Motor neuron (in vitro differentiated cells): ENCODE measurements at regions not wholly inside any gene's neighbourhood (a gene's known extent, or its start where the extent isn't known, plus 50 kb on each side); places are given as distances from the start of the nearest gene placed in this dataset.
A peak's percentile ranks its signal among the peaks of the same experiment; 100 is the strongest.
"Not testable (repeated sequence)": the region's sequence is repeated elsewhere in the genome, so short reads cannot be mapped to it uniquely, and the experiment has no call there.

ENCODE experiments used
- ATAC-seq, 8 experiments: fragments of 200-7000 bp; cut with Tn5 transposase; replicated peaks in 6 of 8; 2 replicates each; pipeline ENCODE4 v1.8.0; 2021; ENCODE audit warnings: mild to moderate bottlenecking in 8 of 8, moderate library complexity in 8 of 8
- H3K27ac ChIP-seq, 2 donors: fragments of 250-450 bp; sonication (Bioruptor Pico); 2 replicates each; pipeline ENCODE4 v1.9.0; 2021; ENCODE audit warnings: antibody characterized with exemption in 2 of 2, mild to moderate bottlenecking in 2 of 2, moderate library complexity in 1 of 2
- H3K4me1 ChIP-seq, 2 donors: fragments of 250-450 bp; sonication (Bioruptor Pico); replicated peaks in 1 of 2; 2 replicates each; pipeline ENCODE4 v1.6.1; 2021; ENCODE audit warnings: antibody characterized with exemption in 2 of 2, mild to moderate bottlenecking in 2 of 2, moderate library complexity in 1 of 2
- H3K4me3 ChIP-seq, 5 donors: fragments of 250-450 bp; sonication (Bioruptor Pico); 2 replicates each; pipeline ENCODE4 v1.9.0; 2021; ENCODE audit warnings: antibody characterized with exemption in 5 of 5, mild to moderate bottlenecking in 5 of 5, moderate library complexity in 4 of 5
- WGBS, 10 experiments: fragments of 450-650 bp; shearing (Covaris generic); methylation state at CpG; one replicate each; pipeline ENCODE4 v1.0.0; 2022; 5-methylcytosine and 5-hydroxymethylcytosine counted together
- in situ Hi-C, 9 experiments: fragments of 400-800 bp; cut with MboI; loops; one replicate each; pipeline ENCODE4 v1.15.0; 2021; ENCODE audit warnings: low sequenced_read_pairs in 9 of 9, low pct_unique_long_range_greater_than_20kb in 2 of 9; ENCODE audit not compliant: unreplicated experiment in 9 of 9

DNA sequence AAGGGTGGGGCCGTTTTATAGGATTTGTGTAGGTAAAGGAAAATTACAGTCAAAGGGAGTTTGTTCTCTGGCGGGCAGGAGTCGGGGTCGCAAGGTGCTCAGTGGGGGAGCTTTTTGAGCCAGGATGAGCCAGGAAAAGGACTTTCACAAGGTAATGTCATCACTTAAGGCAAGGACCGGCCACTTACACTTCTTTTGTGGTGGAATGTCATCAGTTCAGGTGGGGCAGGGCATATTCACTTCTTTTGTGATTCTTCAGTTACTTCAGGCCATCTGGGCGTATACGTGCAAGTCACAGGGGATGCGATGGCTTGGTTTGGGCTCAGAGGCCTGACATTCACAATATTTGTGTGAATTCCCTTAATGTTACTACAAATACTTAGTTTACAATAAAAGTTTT lies 88.2 kb upstream of the MAP3K7 start:
- WGBS, 10 experiments, result 0 to 100% (median 63%) methylated on average over 1 to 4 of the region's 8 CpGs; no CpG with 5 or more reads in 4 of the 10 experiments
- ATAC-seq, H3K27ac ChIP-seq, H3K4me3 ChIP-seq, in situ Hi-C loops: not testable (repeated sequence)
- peaks cover 0 to 11% of the 10 kb centered on the region in 2 donors for H3K4me1 ChIP-seq

DNA sequence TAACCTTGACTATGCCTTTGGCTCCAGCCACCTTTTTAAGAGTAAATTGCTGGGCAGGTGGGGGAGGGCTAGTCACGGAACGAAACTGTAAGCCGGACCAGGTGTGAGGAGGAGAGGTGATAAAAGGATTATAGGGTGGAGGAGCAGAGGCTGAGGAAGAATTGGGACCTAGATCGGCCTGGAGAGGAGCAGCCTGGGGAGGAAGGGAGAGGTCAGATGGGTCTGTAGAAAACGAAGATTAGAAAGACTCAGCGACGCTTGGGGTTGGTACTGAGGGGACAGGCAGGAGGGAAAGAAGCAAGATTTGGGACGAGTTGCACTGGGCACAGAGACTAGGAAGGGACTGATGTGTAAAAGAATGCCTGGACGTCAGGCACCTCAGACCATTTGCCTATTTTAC lies 87.2 kb upstream of the MAP3K7 start:
- H3K27ac ChIP-seq, ATAC-seq, in situ Hi-C loops, H3K4me3 ChIP-seq: not testable (repeated sequence)
- WGBS, 10 experiments, result 0 to 94% (median 69%) methylated on average over 1 to 6 of the region's 9 CpGs; no CpG with 5 or more reads in 4 of the 10 experiments
- peaks cover 0 to 11% of the 10 kb centered on the region in 2 donors for H3K4me1 ChIP-seq

DNA sequence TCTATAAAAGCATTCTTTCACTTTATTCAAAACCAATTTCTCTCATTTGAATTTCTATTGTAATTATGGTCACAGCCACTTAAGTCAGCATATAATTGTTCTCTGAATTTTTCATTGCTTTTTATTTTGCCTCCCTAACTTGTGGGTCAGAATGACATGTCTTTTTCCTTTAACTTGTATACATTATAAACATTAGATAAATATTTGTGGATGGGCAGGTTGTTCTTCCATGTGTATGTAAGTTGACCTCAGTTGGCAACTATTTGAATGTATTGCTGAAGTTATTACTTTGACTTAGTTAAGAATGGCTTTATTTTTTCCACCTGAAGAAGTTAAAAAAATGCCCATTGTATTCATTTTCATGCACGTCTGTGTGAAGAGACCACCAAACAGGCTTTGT lies 83.0 kb upstream of the MAP3K7 start:
- in situ Hi-C loops, result no loop called here
- WGBS, 10 experiments, result 20% methylated on average over 1 of the region's 1 CpG; no CpG with 5 or more reads in 9 of the 10 experiments
- no peak overlapping the region for H3K4me3 ChIP-seq
- no peak for ATAC-seq
- H3K27ac ChIP-seq, result no peak overlapping the region
- no peaks in the 10 kb centered on the region for H3K4me1 ChIP-seq

DNA sequence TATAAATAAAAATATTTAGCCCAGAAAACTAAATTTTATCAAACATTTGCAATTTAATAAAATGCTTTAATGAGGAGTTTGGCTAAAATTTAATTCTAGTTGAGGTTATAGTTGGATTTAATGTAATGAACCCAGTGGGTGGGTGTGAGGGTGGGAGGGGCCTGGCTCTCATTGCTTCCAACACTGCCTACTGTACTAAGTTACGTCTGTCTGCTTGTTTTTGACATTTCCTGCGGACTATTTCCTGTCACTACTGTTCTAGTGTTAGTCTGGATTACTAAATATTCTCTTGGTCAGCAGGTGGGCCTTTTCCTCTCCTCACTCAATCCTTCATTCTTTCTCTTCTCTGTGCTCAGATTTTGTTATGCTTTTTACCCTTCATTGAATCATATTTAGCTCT lies 82.5 kb upstream of the MAP3K7 start:
- WGBS, 10 experiments, result 0 to 100% (median 83%) methylated on average over 1 to 2 of the region's 2 CpGs; no CpG with 5 or more reads in 1 of the 10 experiments
- Histone ChIP-seq H3K27ac (no peak overlapping the region), H3K4me3 (no peak overlapping the region), H3K4me1 (no peaks in the 10 kb centered on the region)
- in situ Hi-C loops, result no loop called here
- no peak for ATAC-seq

DNA sequence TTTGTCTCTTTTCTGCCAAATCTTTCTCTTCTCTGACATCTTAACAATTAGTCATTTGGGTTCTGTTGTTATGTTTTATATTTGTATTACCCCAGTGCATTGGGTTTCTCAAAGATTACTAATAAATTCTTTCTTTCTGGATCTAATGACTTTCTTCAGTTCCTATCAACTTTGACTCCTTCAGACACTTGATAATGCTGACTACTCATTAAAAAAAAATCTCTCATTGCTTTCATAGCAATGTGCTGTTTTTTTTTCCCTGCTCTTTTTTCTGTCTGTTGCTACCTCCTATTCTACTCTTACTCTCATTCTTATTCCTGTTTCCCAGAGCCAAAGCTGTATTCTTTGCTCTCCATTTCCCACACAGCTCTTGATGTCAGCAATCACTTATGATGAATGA lies 81.3 kb upstream of the MAP3K7 start:
- in situ Hi-C loops, result no loop called here
- Histone ChIP-seq H3K4me1 (no peaks in the 10 kb centered on the region), H3K4me3 (no peak overlapping the region), H3K27ac (no peak overlapping the region)
- no peak for ATAC-seq

DNA sequence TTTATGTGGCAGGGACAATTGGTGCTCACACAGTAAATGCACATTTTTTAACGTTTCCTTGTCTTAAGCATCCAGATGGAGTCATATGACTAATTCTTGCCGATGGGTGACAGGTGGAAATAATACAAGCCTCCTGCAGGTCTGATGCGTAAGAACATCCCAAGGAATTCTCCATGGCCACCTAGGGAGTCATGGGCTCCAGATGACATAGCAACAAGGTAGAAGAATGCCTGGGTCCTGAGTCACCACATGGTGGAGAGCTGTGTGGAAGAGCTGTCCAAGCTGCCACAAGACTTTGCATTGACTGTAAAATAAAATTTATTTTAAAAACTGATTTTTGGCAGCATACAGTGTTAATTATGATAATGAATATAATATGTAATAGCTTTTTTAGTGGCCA lies 77.0 kb upstream of the MAP3K7 start:
- 0 to 94% (median 64%) methylated on average over 1 to 3 of the region's 3 CpGs; no CpG with 5 or more reads in 1 of the 10 experiments for WGBS, 10 experiments
- no peak for ATAC-seq
- in situ Hi-C loops, result no loop called here
- Histone ChIP-seq H3K27ac (no peak overlapping the region), H3K4me3 (no peak overlapping the region), H3K4me1 (no peaks in the 10 kb centered on the region)

DNA sequence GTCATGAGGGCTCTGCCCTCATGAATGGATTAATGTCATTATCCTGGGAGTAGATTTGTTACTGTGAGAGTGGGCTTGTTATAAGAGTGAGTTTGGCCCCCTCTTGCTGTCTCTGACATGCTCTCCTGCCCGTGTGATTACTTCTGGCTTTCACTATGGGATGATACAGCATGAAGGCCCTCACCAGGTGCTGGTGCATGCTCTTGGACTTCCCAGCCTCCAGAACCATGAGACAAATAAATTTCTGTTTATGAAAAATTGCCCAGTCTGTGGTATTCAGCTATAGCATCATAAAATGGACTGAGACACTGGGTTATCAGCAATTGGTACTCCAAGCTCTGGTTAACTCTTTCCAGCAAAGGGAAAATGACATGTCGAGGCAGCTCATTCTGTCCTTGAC lies 76.2 kb upstream of the MAP3K7 start:
- Histone ChIP-seq H3K4me1 (no peaks in the 10 kb centered on the region), H3K4me3 (no peak overlapping the region), H3K27ac (no peak overlapping the region)
- ATAC-seq, result no peak
- in situ Hi-C loops, result no loop called here
- 0 to 66% (median 0%) methylated on average over 1 to 2 of the region's 2 CpGs; no CpG with 5 or more reads in 7 of the 10 experiments for WGBS, 10 experiments

DNA sequence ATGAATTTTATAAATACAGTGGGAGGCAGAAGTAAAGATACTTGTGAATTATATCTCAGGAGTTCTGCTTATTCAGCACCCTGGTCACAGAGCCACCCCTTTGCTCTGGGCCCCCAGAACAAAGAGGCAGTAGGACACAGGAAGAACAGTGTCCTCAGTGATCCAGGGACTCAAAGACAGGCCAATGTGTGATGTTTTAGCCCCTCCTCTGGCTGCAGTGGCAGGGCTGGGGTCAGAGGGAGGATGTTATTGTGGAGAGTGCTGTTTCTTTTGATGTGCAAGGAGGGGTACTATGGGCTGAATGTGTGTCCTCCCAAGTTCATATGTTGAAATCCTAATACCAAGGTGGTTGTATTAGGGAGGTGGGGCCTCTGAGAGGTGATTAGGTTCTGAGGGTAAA lies 74.1 kb upstream of the MAP3K7 start:
- H3K27ac ChIP-seq, result no peak overlapping the region
- in situ Hi-C loops, result no loop called here
- H3K4me3 ChIP-seq, result no peak overlapping the region
- no peaks in the 10 kb centered on the region for H3K4me1 ChIP-seq
- ATAC-seq, result no peak

DNA sequence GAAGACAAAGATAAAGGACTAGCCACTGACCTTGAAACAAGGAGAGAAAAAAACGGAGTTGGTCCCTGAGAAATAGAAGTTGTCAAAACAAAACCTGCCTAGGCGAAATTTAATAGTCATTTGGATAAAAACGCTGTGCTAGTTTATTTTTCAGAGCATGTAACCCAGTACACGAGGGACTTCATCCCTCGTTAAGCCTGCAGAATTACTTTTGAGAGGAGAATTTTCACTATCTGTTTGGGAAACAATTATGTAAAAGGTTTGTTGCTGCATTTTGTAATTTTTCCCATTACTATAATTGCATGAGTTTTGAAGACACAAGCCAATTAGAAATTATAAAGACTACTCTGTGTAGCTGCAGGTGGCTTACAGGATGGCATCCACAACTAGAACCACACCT lies 71.6 kb upstream of the MAP3K7 start:
- no peak for ATAC-seq
- 9 to 91% (median 78%) methylated on average over 3 to 5 of the region's 5 CpGs for WGBS, 10 experiments
- Histone ChIP-seq H3K4me3 (no peak overlapping the region), H3K4me1 (no peaks in the 10 kb centered on the region), H3K27ac (no peak overlapping the region)
- in situ Hi-C loops, result no loop called here

DNA sequence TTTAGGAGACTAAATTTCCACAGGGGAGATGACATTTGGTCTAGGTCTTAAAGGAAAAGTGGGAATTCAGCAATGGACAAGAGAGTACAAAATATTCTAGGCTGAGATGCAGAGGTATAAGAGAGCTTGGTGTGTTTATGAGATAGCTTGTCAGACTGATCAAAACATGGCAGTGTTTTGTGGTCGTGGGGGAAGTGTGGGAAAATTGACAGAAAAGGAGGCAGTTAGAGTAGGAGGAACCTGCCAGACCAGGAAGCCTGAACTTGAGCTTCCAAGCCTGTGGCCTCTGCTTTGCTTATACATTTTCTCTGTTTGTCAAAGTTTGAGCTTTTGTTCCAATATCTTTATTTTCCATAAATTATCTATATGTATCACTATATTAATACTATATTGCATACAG lies 69.5 kb upstream of the MAP3K7 start:
- Histone ChIP-seq H3K27ac (no peak overlapping the region), H3K4me3 (no peak overlapping the region), H3K4me1 (peaks cover 0 to under 1% of the 10 kb centered on the region in 2 donors)
- in situ Hi-C loops, result no loop called here
- WGBS, 10 experiments, result 0 to 25% (median 0%) methylated on average over 1 of the region's 1 CpG; no CpG with 5 or more reads in 6 of the 10 experiments
- ATAC-seq, result no peak

DNA sequence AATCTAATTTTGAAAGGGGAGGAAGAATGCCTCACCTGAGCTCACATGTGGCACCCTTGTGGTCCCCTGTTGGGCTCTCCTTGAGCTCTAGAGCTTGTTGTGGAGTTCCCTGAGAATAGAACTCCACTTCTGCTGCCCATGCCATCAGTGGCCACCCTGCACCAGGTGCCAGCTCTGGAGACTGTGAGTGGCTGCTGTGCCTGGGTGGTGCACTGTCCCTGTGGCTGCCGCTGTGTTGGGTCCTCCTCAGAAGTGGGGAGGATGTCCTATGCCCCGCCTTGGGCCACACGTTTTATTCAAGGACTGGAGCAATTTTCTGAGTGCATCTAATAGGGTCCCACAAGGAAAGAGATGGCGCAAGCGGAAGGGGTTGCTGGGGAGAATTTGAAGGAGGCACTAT lies 67.9 kb upstream of the MAP3K7 start:
- in situ Hi-C loops, result no loop called here
- ATAC-seq, result no peak
- Histone ChIP-seq H3K4me3 (no peak overlapping the region), H3K27ac (no peak overlapping the region), H3K4me1 (peaks cover 0 to 12% of the 10 kb centered on the region in 2 donors)
- WGBS, 10 experiments, result 9 to 100% (median 65%) methylated on average over 1 to 5 of the region's 5 CpGs; no CpG with 5 or more reads in 3 of the 10 experiments

DNA sequence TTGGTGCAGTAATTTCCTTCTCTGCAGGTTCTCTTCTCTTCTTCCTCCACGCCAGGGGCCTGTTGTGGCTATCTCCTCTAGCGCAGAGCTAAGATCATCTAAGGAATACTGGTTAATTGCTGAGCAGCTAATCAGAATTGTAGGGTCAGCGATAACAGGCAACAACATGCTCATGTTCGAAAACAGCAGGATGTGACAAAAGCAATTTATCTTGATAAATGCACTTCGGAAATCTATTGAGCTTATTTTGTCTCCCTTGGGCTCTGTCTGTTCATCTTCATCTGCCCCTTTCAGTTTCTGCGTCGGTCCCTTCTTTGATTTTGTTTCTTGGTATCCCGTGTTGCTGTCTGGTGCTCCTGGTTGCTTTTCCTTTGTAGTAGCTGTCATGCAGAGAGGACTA lies 67.3 kb upstream of the MAP3K7 start:
- no peak overlapping the region for H3K27ac ChIP-seq
- H3K4me1 ChIP-seq, result peaks cover 0 to 12% of the 10 kb centered on the region in 2 donors
- in situ Hi-C loops, result no loop called here
- no peak for ATAC-seq
- WGBS, 10 experiments, result 8 to 60% (median 40%) methylated on average over 2 to 8 of the region's 8 CpGs
- no peak overlapping the region for H3K4me3 ChIP-seq

DNA sequence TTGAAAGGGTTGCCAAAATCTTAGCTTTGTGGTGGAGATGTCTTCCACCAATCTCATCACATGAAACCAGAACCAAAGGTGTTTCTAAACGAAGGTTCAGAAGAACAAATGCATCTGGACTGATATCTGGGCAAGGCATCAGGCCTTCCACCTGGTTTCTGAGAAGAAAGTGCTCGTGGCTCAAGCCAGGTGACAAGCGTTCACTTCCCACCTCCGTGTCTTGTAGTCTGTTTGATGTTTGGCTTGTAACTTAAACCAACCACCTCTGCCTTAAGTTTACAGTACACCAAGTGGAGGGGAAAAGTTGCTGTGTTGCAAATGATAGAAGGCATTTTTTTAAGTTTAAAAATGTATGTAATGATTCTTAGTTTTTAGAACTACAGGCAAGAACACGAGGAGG lies 66.9 kb upstream of the MAP3K7 start:
- H3K4me1 ChIP-seq, result peaks cover 0 to 12% of the 10 kb centered on the region in 2 donors
- no peak overlapping the region for H3K4me3 ChIP-seq
- 0 to 100% (median 61%) methylated on average over 1 to 5 of the region's 5 CpGs for WGBS, 10 experiments
- H3K27ac ChIP-seq, result no peak overlapping the region
- in situ Hi-C loops, result no loop called here
- ATAC-seq, result no peak

DNA sequence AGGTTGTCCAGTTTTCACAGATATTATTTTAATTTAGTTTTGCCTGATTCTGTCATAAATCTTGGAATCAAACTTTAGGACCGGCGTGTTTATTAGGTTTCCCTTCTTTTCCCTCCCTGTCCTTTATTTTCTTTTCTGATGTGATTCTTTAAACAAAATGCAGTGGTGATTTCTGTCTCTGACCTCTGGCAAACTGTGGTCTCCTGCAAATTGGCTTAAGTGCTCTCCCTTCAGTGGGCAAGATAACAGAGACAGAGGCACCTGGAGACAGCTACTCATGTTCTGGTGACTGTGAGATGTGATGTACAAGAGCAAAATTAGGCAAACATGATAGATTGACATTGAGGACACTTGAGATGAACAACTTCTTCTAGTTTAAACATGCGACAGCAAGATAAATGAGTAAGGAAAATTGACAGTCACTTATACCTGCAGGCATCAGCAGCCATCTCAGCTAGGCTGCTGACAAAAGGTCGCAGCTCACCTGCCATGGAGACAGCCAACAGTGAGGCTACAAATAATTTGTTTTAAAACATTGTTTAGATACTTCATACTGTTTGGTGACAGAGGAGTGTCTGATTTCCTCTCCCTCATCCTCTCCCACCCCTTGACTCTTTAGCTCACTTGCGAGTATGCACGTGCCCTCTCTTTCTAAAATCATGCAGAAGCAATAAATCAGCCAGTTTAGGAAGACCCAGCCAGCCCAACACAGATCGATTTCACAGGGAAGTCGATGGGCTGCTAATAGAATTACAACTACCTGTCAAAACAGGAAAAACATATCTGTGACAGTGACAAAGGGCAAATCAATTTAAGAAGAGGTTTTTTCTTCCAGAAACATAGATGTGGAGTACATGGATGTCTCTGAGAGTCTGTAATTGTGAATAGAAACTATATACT lies 63.4 kb upstream of the MAP3K7 start:
- H3K4me1 ChIP-seq, result peaks cover 0 to 12% of the 10 kb centered on the region in 2 donors
- in situ Hi-C loops, result no loop called here
- 0 to 100% (median 52%) methylated on average over 1 to 7 of the region's 8 CpGs for WGBS, 10 experiments
- H3K27ac ChIP-seq, result no peak overlapping the region
- ATAC-seq, result peak in 5 of 8 experiments; percentile 57 to 90 (median 81)
- no peak overlapping the region for H3K4me3 ChIP-seq
